ENCODE measurements at regions not wholly inside any gene's neighbourhood (a gene's known extent, or its start where the extent isn't known, plus 50 kb on each side); places are given as distances from the start of the nearest gene placed in this dataset.
"Not testable (repeated sequence)": the region's sequence is repeated elsewhere in the genome, so short reads cannot be mapped to it uniquely, and the experiment has no call there.

DNA sequence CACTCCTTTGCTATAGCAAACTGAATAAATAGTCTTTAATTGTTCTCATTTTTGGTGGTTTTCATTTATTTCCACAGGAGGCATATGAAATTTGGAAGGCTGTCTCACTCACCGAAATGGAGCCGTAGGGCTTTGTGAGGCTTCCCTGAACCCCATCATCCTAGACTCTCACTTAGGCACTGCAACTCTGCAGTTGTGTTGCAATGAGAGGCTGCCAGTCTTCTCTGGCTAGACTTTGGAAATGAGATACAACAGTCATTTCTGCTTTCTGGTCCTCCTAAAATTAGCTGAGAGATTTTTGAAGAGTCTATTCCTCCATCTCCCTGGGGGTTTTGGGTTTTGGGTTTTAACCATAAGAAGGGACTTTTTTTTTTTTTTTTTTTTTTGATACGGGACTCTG is 146.5 kb downstream of the SH3BGRL start:
- DNase-seq (ENCODE audit: low spot score): no peak

GRCh38 chrX:81354954-81355353 is 153.1 kb downstream of the SH3BGRL start:
- no peak for DNase-seq (ENCODE audit: low spot score)

- DNase-seq (ENCODE audit: low spot score): no peak
These were observed 153.5 kb downstream of the SH3BGRL start for GRCh38 chrX:81355436-81355835.

- DNase-seq (ENCODE audit: low spot score): no peak
These were observed 165.4 kb downstream of the SH3BGRL start for GRCh38 chrX:81367291-81367690.

GRCh38 chrX:81377329-81377728 is 175.4 kb downstream of the SH3BGRL start:
- peak; percentile 15 for DNase-seq (ENCODE audit: low spot score)

DNA sequence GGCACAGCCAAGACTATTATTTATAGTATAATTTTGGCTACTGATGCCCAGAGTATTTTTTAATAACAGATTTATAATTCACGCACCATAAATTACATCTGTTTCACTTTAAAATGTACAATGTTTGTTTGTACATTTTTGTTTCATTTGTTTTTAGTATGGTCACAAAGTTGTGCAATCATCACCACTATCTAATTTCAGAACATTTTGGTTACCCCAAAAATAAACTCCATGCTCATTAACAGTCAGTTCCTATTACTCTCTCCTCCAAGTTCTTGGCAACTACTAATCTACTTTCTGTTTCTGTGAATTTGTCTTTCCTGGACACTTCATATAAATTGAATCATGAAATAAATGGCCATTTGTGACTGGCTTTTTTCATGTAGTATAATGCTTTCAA is 176.7 kb downstream of the SH3BGRL start:
- no peak for DNase-seq (ENCODE audit: low spot score)

DNA sequence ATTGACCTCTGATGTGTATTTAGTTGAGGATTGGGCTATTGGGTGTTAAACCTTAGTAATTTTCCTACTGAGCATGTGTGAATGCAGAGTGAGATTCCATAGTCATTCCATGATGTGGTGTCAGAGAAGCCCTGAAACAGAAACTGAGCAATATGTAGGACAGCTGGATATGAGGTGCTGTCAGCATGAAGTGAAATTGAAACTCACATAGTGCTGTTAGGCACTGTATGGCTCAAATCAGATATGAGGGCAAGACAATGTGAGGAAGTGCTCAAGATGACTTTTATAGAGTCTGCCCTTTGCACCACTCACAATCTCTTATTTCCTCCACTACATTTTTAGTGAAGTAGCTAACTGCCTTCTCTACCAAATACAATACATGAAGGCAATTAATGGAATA is 188.3 kb downstream of the SH3BGRL start:
- no peak for DNase-seq (ENCODE audit: low spot score)

- DNase-seq (ENCODE audit: low spot score): no peak
These were observed 190.5 kb downstream of the SH3BGRL start for GRCh38 chrX:81392396-81392795.

DNA sequence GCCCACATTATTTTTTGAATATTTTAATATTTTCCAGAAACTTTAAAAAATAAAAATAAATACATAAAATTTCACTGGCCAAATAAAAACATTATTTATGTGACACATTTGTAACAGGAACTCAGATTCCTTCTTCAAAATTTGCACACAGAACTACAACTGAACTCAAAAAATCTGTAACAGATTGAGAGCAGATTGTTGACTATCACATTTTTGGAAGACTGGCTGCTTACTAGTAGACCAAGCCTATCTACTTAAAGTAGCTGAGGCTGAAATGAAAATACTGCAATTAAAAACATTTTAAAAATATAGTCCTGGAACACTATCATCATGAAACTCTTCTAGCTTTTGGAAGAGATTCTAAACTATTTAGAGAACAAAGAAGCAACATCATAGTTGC is 203.9 kb downstream of the SH3BGRL start:
- DNase-seq (ENCODE audit: low spot score): no peak

DNA sequence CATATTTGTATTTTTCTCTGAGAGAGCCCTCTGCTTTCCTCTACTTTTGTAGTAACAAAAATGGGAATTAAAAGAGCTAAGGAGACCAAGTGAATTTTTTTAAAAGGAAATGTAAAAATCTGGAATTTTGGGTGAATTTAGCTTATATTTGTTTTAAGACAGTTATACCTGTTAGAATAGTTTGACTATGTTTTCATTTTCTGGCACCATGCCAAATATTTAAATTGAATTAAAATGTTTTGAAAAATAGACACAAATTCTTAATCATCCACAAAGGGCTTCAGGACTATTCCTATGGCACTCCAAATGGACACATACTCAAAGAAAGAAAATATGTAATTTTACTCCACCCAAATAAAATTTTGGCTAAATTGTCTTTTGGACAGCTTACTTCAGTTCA is 209.6 kb downstream of the SH3BGRL start:
- no peak for DNase-seq (ENCODE audit: low spot score)

- no peak for DNase-seq (ENCODE audit: low spot score)
These were observed 210.5 kb downstream of the SH3BGRL start for GRCh38 chrX:81412428-81412827.

GRCh38 chrX:81412857-81413256 is 211.0 kb downstream of the SH3BGRL start:
- not testable (repeated sequence) for DNase-seq (ENCODE audit: low spot score)

DNA sequence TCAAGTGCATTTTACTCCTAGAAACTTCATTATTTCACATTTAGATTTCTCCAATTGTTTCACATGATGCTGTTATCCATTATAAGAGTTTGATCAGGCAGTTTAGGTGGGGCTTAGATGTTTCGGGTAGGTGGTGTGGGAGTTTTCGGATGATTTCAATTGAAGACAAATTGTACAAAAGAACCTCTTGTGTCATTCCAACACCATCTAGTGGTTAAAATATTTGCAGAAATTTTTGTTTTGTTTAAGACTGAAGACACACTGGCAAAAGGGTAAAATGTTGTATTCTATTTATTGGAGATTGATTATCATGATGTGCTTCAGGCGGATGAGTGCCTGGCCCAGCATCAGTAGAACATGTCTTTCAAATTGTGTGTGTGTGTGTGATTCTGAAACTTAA is 212.7 kb downstream of the SH3BGRL start:
- no peak for DNase-seq (ENCODE audit: low spot score)
